HCT116 (cell line): ENCODE measurements at regions not wholly inside any gene's neighbourhood (a gene's known extent, or its start where the extent isn't known, plus 50 kb on each side); places are given as distances from the start of the nearest gene placed in this dataset.

Experiments
- ATAC-seq: fragments of 200-7000 bp; cut with Tn5 transposase; 2 replicates; pipeline ENCODE4 v1.9.1; 2020; ENCODE audit warnings: mild to moderate bottlenecking, moderate library complexity
- BruUV-seq: library from RNA; stranded (reverse); fragments of 400-500 nt; replicated peaks from 2 replicates; lab custom pipeline; 2021; lab: Mats Ljungman, UMichigan
- CTCF ChIA-PET: fragments of 300-600 bp; sonication (Branson Sonifier 250); formaldehyde crosslinking; loops from one replicate; lab custom pipeline; 2021; ENCODE audit warnings: antibody characterized with exemption; lab: Charles Lee
- POLR2A ChIA-PET: fragments of 300-600, 350-600 bp; sonication (Branson Sonifier 250); formaldehyde crosslinking; loops from one replicate; lab custom pipeline; 2021; ENCODE audit warnings: antibody characterized with exemption; lab: Charles Lee
- RAD21 ChIA-PET, 2 experiments: fragments of 300-600 bp; sonication (Branson Sonifier 250); formaldehyde crosslinking; loops; one replicate each; lab custom pipeline; 2023; ENCODE audit warnings: low total read pairs in 2 of 2; ENCODE audit not compliant: uncharacterized antibody in 2 of 2, unreplicated experiment in 2 of 2, low non-redundant PET in 1 of 2; lab: Charles Lee
- DNase-seq: peaks from one replicate; pipeline ENCODE4 v3.0.0-alpha.2; 2010; ENCODE audit warnings: low read depth, low spot score
- H2AFZ ChIP-seq: fragments of 200-600 bp; shearing (Covaris generic), sonication (generic); 2 replicates; pipeline ENCODE4 v1.6.1; 2017; ENCODE audit warnings: low read depth, mixed run types, mixed read lengths, antibody characterized with exemption, low read length; ENCODE audit not compliant: poor library complexity, severe bottlenecking
- H3K27ac ChIP-seq: 2 replicates; pipeline ENCODE4 v1.5.1; 2012; ENCODE audit warnings: low read depth, low read length
- H3K27me3 ChIP-seq: fragments of 200-600 bp; sonication (generic); 2 replicates; pipeline ENCODE4 v1.6.1; 2016; ENCODE audit warnings: mixed run types, low read length, mixed read lengths; ENCODE audit not compliant: insufficient read depth
- H3K36me3 ChIP-seq, 2 experiments: fragments of 200-500 bp in 1 of 2; fragments of 200-600 bp in 1 of 2; sonication (Bioruptor generic) in 1 of 2; sonication (generic) in 1 of 2; 2 replicates each; pipeline versions ENCODE4 v1.5.1 to v1.6.1; 2014 to 2016; ENCODE audit warnings: low read length in 2 of 2, inconsistent platforms in 1 of 2, mixed read lengths in 1 of 2, mixed run types in 1 of 2; ENCODE audit not compliant: insufficient read depth in 2 of 2, control insufficient read depth in 1 of 2
- H3K4me1 ChIP-seq, 2 experiments: fragments of 200-600 bp in 1 of 2; sonication (generic) in 1 of 2; 2 replicates each; pipeline versions ENCODE4 v1.5.1 to v1.6.1; 2012 to 2017; ENCODE audit warnings: low read length in 2 of 2, inconsistent platforms in 1 of 2, mild to moderate bottlenecking in 1 of 2, mixed read lengths in 1 of 2, mixed run types in 1 of 2, moderate library complexity in 1 of 2; ENCODE audit not compliant: insufficient read depth in 2 of 2, control insufficient read depth in 1 of 2
- H3K4me2 ChIP-seq: fragments of 200-600 bp; sonication (generic); 2 replicates; pipeline ENCODE4 v1.6.1; 2017; ENCODE audit warnings: mixed run types, low read length, mixed read lengths
- H3K4me3 ChIP-seq, 2 experiments: fragments of 200-600 bp in 1 of 2; sonication (generic) in 1 of 2; replicated peaks in 1 of 2; 2 replicates each; pipeline ENCODE4 v1.5.1; 2011 to 2016; ENCODE audit warnings: low read length in 2 of 2, control low read depth in 1 of 2, low read depth in 1 of 2, mild to moderate bottlenecking in 1 of 2, mixed read lengths in 1 of 2, mixed run types in 1 of 2
- H3K79me2 ChIP-seq: fragments of 200-600 bp; sonication (generic); 2 replicates; pipeline ENCODE4 v1.6.1; 2017; ENCODE audit warnings: mild to moderate bottlenecking, mixed run types, low read length, moderate library complexity, mixed read lengths; ENCODE audit not compliant: insufficient read depth
- H3K9ac ChIP-seq: fragments of 200-600 bp; sonication (generic); 2 replicates; pipeline ENCODE4 v1.6.1; 2016; ENCODE audit warnings: low read length, mixed read lengths
- H3K9me2 ChIP-seq: fragments of 200-600 bp; sonication (generic), shearing (Covaris generic); 2 replicates; pipeline ENCODE4 v1.6.1; 2017; ENCODE audit warnings: mixed run types, mild to moderate bottlenecking, moderate library complexity; ENCODE audit not compliant: insufficient read depth
- H3K9me3 ChIP-seq, 2 experiments: fragments of 200-500 bp in 1 of 2; fragments of 200-600 bp in 1 of 2; sonication (Bioruptor generic) in 1 of 2; sonication (generic) in 1 of 2; 2 replicates each; pipeline ENCODE4 v1.6.1; 2014 to 2017; ENCODE audit warnings: low read length in 2 of 2, mixed read lengths in 2 of 2, inconsistent platforms in 1 of 2, low read depth in 1 of 2, mild to moderate bottlenecking in 1 of 2, mixed run types in 1 of 2, moderate library complexity in 1 of 2; ENCODE audit not compliant: control insufficient read depth in 1 of 2, insufficient read depth in 1 of 2
- H4K20me1 ChIP-seq: fragments of 200-600 bp; sonication (generic), shearing (Covaris generic); 2 replicates; pipeline ENCODE4 v1.6.1; 2017; ENCODE audit warnings: mixed run types, mild to moderate bottlenecking, moderate library complexity; ENCODE audit not compliant: insufficient read depth
- CEBPB ChIP-seq: IDR thresholded peaks from 2 replicates; pipeline ENCODE4 v1.6.1; 2012; ENCODE audit warnings: low read depth
- EGR1 ChIP-seq: IDR thresholded peaks from 2 replicates; pipeline ENCODE4 v1.6.1; 2012; ENCODE audit warnings: low read depth
- EZH2phosphoT487 ChIP-seq: fragments of 200-600 bp; IDR thresholded peaks from 2 replicates; pipeline ENCODE4 v1.6.1; 2018; ENCODE audit warnings: antibody characterized with exemption, borderline replicate concordance
- FOSL1 ChIP-seq: IDR thresholded peaks from 2 replicates; pipeline ENCODE4 v1.6.1; 2012; ENCODE audit warnings: low read depth
- JUND ChIP-seq: IDR thresholded peaks from 2 replicates; pipeline ENCODE4 v1.6.1; 2012
- POLR2A ChIP-seq: IDR thresholded peaks from 2 replicates; pipeline ENCODE4 v1.7.0; 2011; ENCODE audit warnings: borderline replicate concordance; ENCODE audit not compliant: insufficient read depth, insufficient read length; ENCODE audit errors: extremely low read depth
- POLR2AphosphoS5 ChIP-seq: IDR thresholded peaks from 2 replicates; pipeline ENCODE4 v1.6.1; 2011; ENCODE audit warnings: mild to moderate bottlenecking, low read depth, low read length, moderate library complexity
- RAD21 ChIP-seq: IDR thresholded peaks from 2 replicates; pipeline ENCODE4 v1.6.1; 2012; ENCODE audit warnings: low read depth, mild to moderate bottlenecking
- SRF ChIP-seq: IDR thresholded peaks from 2 replicates; pipeline ENCODE4 v1.6.1; 2012; ENCODE audit warnings: low read depth
- ZFX ChIP-seq: fragments of 450-650 bp; IDR thresholded peaks from 2 replicates; pipeline ENCODE4 v1.6.1; 2017
- ZNF274 ChIP-seq: fragments of 200-500 bp; sonication (Bioruptor generic); IDR thresholded peaks from 2 replicates; pipeline ENCODE4 v1.6.1; 2014; ENCODE audit warnings: mild to moderate bottlenecking, low read depth, low read length, inconsistent platforms
- intact Hi-C: fragments of 100-400 bp; cut with micrococcal nuclease; formaldehyde crosslinking; loops from 2 replicates; pipeline ENCODE4 v1.10.0; 2022
- TF ChIP-seq, protein P1 (sequence below): IDR thresholded peaks from 2 replicates; pipeline ENCODE4 v1.6.1; 2012
- TF ChIP-seq, protein P2 (sequence below): IDR thresholded peaks from 2 replicates; pipeline ENCODE4 v1.6.1; 2011; ENCODE audit warnings: mild to moderate bottlenecking, low read length, moderate library complexity; ENCODE audit not compliant: insufficient replicate concordance; ENCODE audit errors: extremely low read depth
- TF ChIP-seq, protein P3 (sequence below): IDR thresholded peaks from 2 replicates; pipeline ENCODE4 v1.6.1; 2012; ENCODE audit warnings: low read depth
- TF ChIP-seq, protein P4 (sequence below), 3 experiments: fragments of 200-600 bp in 1 of 3; sonication (generic) in 1 of 3; IDR thresholded peaks in 2 of 3; conservative IDR thresholded peaks in 1 of 3; 2 replicates each; pipeline ENCODE4 v1.5.1; 2012 to 2017; ENCODE audit warnings: low read depth in 2 of 3, low read length in 2 of 3, antibody characterized with exemption in 1 of 3, borderline replicate concordance in 1 of 3, control low read depth in 1 of 3, mild to moderate bottlenecking in 1 of 3, mixed read lengths in 1 of 3, mixed run types in 1 of 3, moderate library complexity in 1 of 3; ENCODE audit not compliant: insufficient read depth in 1 of 3
- TF ChIP-seq, protein P5 (sequence below): IDR thresholded peaks from 2 replicates; pipeline ENCODE4 v1.6.1; 2012

DNA sequence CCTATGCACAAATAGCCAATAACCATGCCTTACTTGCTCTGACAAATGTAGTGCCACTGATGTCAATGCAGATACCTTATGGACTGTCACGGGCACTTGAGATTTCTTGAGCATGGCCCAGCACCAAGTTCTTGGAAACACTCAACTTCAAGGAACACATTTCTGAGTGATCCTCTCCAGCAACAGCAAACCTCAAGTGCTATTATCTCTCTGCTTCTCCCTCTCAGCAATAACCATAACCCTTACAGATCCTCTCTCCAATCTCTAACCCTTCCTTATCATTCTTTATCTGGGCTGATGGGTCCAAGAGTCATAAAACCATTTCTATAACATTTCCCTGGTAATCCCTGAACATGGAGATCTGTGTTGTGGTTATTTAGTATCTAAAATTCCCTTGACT, 266.9 kb upstream of the STXBP5 start:
- H3K4me1 ChIP-seq, result no peaks in the 10 kb centered on the region
- H3K4me2 ChIP-seq, result no peak overlapping the region
- no peaks in the 10 kb centered on the region for H3K9me2 ChIP-seq
- no peaks in the 10 kb centered on the region for H3K36me3 ChIP-seq
- DNase-seq, result no peak
- H3K27me3 ChIP-seq, result no peaks in the 10 kb centered on the region
- intact Hi-C loops, result no loop called here
- ChIA-PET POLR2A (no interaction called here), RAD21 (no interaction called here), CTCF (no interaction called here)
- H3K27ac ChIP-seq, result no peak overlapping the region
- no peaks in the 10 kb centered on the region for H3K9me3 ChIP-seq
- H3K4me3 ChIP-seq, result no peak overlapping the region
- H2AFZ ChIP-seq, result no peak overlapping the region
- no peak overlapping the region for H3K9ac ChIP-seq
- no peaks in the 10 kb centered on the region for H4K20me1 ChIP-seq
- BruUV-seq, result no TSS peak
- ATAC-seq, result no peak
- TF ChIP-seq, protein P1, sequence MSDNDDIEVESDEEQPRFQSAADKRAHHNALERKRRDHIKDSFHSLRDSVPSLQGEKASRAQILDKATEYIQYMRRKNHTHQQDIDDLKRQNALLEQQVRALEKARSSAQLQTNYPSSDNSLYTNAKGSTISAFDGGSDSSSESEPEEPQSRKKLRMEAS, result no peak
- no peak for TF ChIP-seq FOSL1
- TF ChIP-seq RAD21, result no peak
- no peak for TF ChIP-seq POLR2AphosphoS5
- TF ChIP-seq JUND, result no peak
- TF ChIP-seq EGR1, result no peak
- TF ChIP-seq CEBPB, result no peak
- no peak for TF ChIP-seq ZNF274
- TF ChIP-seq, protein P2, sequence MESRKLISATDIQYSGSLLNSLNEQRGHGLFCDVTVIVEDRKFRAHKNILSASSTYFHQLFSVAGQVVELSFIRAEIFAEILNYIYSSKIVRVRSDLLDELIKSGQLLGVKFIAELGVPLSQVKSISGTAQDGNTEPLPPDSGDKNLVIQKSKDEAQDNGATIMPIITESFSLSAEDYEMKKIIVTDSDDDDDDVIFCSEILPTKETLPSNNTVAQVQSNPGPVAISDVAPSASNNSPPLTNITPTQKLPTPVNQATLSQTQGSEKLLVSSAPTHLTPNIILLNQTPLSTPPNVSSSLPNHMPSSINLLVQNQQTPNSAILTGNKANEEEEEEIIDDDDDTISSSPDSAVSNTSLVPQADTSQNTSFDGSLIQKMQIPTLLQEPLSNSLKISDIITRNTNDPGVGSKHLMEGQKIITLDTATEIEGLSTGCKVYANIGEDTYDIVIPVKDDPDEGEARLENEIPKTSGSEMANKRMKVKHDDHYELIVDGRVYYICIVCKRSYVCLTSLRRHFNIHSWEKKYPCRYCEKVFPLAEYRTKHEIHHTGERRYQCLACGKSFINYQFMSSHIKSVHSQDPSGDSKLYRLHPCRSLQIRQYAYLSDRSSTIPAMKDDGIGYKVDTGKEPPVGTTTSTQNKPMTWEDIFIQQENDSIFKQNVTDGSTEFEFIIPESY, result no peak
- TF ChIP-seq EZH2phosphoT487, result no peak
- TF ChIP-seq, protein P3, sequence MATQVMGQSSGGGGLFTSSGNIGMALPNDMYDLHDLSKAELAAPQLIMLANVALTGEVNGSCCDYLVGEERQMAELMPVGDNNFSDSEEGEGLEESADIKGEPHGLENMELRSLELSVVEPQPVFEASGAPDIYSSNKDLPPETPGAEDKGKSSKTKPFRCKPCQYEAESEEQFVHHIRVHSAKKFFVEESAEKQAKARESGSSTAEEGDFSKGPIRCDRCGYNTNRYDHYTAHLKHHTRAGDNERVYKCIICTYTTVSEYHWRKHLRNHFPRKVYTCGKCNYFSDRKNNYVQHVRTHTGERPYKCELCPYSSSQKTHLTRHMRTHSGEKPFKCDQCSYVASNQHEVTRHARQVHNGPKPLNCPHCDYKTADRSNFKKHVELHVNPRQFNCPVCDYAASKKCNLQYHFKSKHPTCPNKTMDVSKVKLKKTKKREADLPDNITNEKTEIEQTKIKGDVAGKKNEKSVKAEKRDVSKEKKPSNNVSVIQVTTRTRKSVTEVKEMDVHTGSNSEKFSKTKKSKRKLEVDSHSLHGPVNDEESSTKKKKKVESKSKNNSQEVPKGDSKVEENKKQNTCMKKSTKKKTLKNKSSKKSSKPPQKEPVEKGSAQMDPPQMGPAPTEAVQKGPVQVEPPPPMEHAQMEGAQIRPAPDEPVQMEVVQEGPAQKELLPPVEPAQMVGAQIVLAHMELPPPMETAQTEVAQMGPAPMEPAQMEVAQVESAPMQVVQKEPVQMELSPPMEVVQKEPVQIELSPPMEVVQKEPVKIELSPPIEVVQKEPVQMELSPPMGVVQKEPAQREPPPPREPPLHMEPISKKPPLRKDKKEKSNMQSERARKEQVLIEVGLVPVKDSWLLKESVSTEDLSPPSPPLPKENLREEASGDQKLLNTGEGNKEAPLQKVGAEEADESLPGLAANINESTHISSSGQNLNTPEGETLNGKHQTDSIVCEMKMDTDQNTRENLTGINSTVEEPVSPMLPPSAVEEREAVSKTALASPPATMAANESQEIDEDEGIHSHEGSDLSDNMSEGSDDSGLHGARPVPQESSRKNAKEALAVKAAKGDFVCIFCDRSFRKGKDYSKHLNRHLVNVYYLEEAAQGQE, result no peak
- TF ChIP-seq SRF, result no peak
- TF ChIP-seq, protein P4, sequence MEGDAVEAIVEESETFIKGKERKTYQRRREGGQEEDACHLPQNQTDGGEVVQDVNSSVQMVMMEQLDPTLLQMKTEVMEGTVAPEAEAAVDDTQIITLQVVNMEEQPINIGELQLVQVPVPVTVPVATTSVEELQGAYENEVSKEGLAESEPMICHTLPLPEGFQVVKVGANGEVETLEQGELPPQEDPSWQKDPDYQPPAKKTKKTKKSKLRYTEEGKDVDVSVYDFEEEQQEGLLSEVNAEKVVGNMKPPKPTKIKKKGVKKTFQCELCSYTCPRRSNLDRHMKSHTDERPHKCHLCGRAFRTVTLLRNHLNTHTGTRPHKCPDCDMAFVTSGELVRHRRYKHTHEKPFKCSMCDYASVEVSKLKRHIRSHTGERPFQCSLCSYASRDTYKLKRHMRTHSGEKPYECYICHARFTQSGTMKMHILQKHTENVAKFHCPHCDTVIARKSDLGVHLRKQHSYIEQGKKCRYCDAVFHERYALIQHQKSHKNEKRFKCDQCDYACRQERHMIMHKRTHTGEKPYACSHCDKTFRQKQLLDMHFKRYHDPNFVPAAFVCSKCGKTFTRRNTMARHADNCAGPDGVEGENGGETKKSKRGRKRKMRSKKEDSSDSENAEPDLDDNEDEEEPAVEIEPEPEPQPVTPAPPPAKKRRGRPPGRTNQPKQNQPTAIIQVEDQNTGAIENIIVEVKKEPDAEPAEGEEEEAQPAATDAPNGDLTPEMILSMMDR (IDR thresholded peaks at IDR 0.05 in 2 of 3, conservative IDR thresholded peaks at IDR 0.05 in 1 of 3; ENCODE audit: borderline replicate concordance in 1 of 3, insufficient read depth in 1 of 3, low read depth in 2 of 3, low read length in 2 of 3), result no peak
- TF ChIP-seq, protein P5, sequence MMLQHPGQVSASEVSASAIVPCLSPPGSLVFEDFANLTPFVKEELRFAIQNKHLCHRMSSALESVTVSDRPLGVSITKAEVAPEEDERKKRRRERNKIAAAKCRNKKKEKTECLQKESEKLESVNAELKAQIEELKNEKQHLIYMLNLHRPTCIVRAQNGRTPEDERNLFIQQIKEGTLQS, result no peak
- no peak for TF ChIP-seq POLR2A
- TF ChIP-seq ZFX, result no peak
- no peaks in the 10 kb centered on the region for H3K79me2 ChIP-seq
